ENCODE measurements at regions not wholly inside any gene's neighbourhood (a gene's known extent, or its start where the extent isn't known, plus 50 kb on each side); places are given as distances from the start of the nearest gene placed in this dataset.

DNA sequence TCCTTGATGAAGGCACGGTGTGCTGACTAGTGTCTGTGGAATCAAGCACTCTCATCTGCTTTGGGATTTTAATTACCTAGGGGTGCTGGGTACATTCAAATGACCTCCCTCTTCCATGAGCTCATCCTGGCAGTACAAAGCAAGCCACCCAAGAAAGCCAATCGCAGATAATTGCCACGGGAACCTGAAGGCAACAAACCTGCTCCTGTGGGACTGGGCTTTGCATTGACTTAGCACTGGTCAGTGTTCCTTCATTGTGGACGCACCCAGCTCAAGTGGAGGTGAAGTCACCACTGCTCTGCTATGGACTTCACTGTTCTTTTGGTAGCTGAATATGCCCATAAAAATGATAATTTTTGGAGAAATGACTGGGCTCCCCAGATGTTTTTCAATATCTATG, 261.6 kb upstream of the FERMT1 start:
- TF ChIP-seq, protein P1, sequence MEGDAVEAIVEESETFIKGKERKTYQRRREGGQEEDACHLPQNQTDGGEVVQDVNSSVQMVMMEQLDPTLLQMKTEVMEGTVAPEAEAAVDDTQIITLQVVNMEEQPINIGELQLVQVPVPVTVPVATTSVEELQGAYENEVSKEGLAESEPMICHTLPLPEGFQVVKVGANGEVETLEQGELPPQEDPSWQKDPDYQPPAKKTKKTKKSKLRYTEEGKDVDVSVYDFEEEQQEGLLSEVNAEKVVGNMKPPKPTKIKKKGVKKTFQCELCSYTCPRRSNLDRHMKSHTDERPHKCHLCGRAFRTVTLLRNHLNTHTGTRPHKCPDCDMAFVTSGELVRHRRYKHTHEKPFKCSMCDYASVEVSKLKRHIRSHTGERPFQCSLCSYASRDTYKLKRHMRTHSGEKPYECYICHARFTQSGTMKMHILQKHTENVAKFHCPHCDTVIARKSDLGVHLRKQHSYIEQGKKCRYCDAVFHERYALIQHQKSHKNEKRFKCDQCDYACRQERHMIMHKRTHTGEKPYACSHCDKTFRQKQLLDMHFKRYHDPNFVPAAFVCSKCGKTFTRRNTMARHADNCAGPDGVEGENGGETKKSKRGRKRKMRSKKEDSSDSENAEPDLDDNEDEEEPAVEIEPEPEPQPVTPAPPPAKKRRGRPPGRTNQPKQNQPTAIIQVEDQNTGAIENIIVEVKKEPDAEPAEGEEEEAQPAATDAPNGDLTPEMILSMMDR (CRISPR knock-in tag; IDR thresholded peaks at IDR 0.05), result no peak
- TF ChIP-seq JUN (CRISPR knock-in tag; IDR thresholded peaks at IDR 0.05), result no peak
- TF ChIP-seq POLR2A (IDR thresholded peaks at IDR 0.05; ENCODE audit: insufficient read depth in 1 of 2, low read depth in 2 of 2, low read length in 2 of 2), result no peak
- no peak for TF ChIP-seq ZNF777 (CRISPR knock-in tag; IDR thresholded peaks at IDR 0.05)
- no peak for TF ChIP-seq KLF6 (CRISPR knock-in tag; IDR thresholded peaks at IDR 0.05)
- TF ChIP-seq NCOA1 (CRISPR knock-in tag; IDR thresholded peaks at IDR 0.05), result no peak
- no peak for TF ChIP-seq ZNF367 (CRISPR knock-in tag; IDR thresholded peaks at IDR 0.05; ENCODE audit: borderline replicate concordance)
- no peak for TF ChIP-seq EZH2 (conservative IDR thresholded peaks at IDR 0.05; ENCODE audit: low read depth, low read length)
- TF ChIP-seq YY1 (IDR thresholded peaks at IDR 0.05; ENCODE audit: insufficient read depth, insufficient replicate concordance, low read depth, low read length), result no peak
- TF ChIP-seq ZNF34 (CRISPR knock-in tag; IDR thresholded peaks at IDR 0.05; ENCODE audit: borderline replicate concordance), result no peak
- no peak for TF ChIP-seq SIN3A (IDR thresholded peaks at IDR 0.05; ENCODE audit: borderline replicate concordance, low read depth, low read length)
